ENCODE measurements at regions not wholly inside any gene's neighbourhood (a gene's known extent, or its start where the extent isn't known, plus 50 kb on each side); places are given as distances from the start of the nearest gene placed in this dataset.

GRCh38 chr13:53123536-53123935 lies 94.9 kb downstream of the OLFM4 start:
- no peak for DNase-seq
- Histone ChIP-seq H2BK15ac (ENCODE audit: low read depth, low read length) (no peak overlapping the region), H4K91ac (ENCODE audit: insufficient read length, low read depth, low read length) (no peak overlapping the region), H3K27me3 (ENCODE audit: insufficient read depth, low read length) (no peaks in the 10 kb centered on the region), H3K9me3 (ENCODE audit: control insufficient read depth, low read depth, low read length) (no peaks in the 10 kb centered on the region), H3K23me2 (ENCODE audit: insufficient read length, low read depth, low read length, poor library complexity, severe bottlenecking) (no peaks in the 10 kb centered on the region), H3K18ac (ENCODE audit: insufficient read length, low read depth, low read length) (no peak overlapping the region), H3K23ac (ENCODE audit: insufficient read length, low read depth, low read length) (no peak overlapping the region), H2BK5ac (ENCODE audit: insufficient read length, low read length) (no peak overlapping the region), H2AK5ac (ENCODE audit: insufficient read length, low read length) (no peak overlapping the region), H3K79me1 (ENCODE audit: insufficient read depth, low read depth, low read length, poor library complexity, severe bottlenecking) (no peaks in the 10 kb centered on the region), H3K14ac (ENCODE audit: insufficient read depth, low read length) (no peak overlapping the region), H3K27ac (ENCODE audit: insufficient read length, low read depth, low read length) (no peak overlapping the region), H3K79me2 (ENCODE audit: insufficient read depth, low read length) (no peaks in the 10 kb centered on the region), H3K4me1 (ENCODE audit: insufficient read depth, low read length) (peaks cover 5% of the 10 kb centered on the region), H2BK120ac (ENCODE audit: low read depth, low read length, poor library complexity, severe bottlenecking) (no peak overlapping the region), H3K4ac (ENCODE audit: low read depth, low read length) (no peak overlapping the region), H4K20me1 (ENCODE audit: control insufficient read depth, insufficient read depth, insufficient read length) (no peaks in the 10 kb centered on the region), H3K56ac (ENCODE audit: insufficient read length, low read depth, low read length) (no peak overlapping the region), H4K5ac (ENCODE audit: insufficient read length, low read depth, low read length) (no peak overlapping the region), H3K4me2 (ENCODE audit: insufficient read depth, insufficient read length, low read length) (no peak overlapping the region), H2BK20ac (ENCODE audit: low read depth, low read length, poor library complexity, severe bottlenecking) (no peak overlapping the region), H2AFZ (ENCODE audit: low read length) (no peak overlapping the region), H4K8ac (replicated peaks; ENCODE audit: insufficient read length, low read depth, low read length) (no peak overlapping the region), H3T11ph (ENCODE audit: low read length) (no peak overlapping the region), H2BK12ac (ENCODE audit: insufficient read length, low read depth, low read length) (no peak overlapping the region), H3K9ac (ENCODE audit: extremely low read depth, insufficient read length, low read length) (no peak overlapping the region)
- peaks cover 22 to 24% of the 10 kb centered on the region in 2 experiments for H3K4me1 Mint-ChIP-seq
- H3K27me3 Mint-ChIP-seq (ENCODE audit: low read depth) = no peaks in the 10 kb centered on the region; the same call in 1 of the 2 replicates
- H3K9me3 Mint-ChIP-seq = peaks cover 4% of the 10 kb centered on the region in 2 experiments; a peak in 4 of 5 replicates
- no peak for TF ChIP-seq CTCF (conservative IDR thresholded peaks at IDR 0.05)
- H3K27ac Mint-ChIP-seq = no peak overlapping the region; a peak in 1 of 7 replicates
- WGBS (ENCODE audit: extremely low coverage, insufficient read length, low lambda C conversion rate) = no CpG with 5 or more reads among the region's 3 CpGs
- H3K4me3 Mint-ChIP-seq = no peak overlapping the region
- peaks cover 2 to 7% (median 2%) of the 10 kb centered on the region in 3 experiments; a peak in 5 of 7 replicates for H3K36me3 Mint-ChIP-seq (ENCODE audit: insufficient read depth in 1 of 3, low read depth in 3 of 3)

All from H9 (cell line).